ENCODE measurements at regions not wholly inside any gene's neighbourhood (a gene's known extent, or its start where the extent isn't known, plus 50 kb on each side); places are given as distances from the start of the nearest gene placed in this dataset.

DNA sequence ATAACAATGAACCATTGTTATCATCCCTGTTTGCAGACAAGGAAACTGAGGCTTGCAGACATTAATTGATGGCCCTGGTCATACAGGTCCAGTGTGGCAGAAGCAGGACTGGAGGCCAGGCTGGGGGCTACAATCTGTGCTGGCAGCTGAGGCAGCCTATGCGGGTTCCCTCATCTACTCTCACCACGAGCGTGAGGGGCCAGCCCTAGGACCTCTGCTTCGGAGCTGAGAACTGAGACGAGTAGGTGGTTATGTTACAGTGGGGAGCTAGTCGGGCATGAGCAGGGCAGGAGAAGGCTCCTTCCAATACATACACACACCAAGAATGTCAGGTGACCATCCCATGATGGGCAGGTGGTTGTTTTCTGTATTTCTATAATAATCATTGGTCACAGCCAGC, 82.2 kb upstream of the ASB18 start:
- TF ChIP-seq, protein P1, sequence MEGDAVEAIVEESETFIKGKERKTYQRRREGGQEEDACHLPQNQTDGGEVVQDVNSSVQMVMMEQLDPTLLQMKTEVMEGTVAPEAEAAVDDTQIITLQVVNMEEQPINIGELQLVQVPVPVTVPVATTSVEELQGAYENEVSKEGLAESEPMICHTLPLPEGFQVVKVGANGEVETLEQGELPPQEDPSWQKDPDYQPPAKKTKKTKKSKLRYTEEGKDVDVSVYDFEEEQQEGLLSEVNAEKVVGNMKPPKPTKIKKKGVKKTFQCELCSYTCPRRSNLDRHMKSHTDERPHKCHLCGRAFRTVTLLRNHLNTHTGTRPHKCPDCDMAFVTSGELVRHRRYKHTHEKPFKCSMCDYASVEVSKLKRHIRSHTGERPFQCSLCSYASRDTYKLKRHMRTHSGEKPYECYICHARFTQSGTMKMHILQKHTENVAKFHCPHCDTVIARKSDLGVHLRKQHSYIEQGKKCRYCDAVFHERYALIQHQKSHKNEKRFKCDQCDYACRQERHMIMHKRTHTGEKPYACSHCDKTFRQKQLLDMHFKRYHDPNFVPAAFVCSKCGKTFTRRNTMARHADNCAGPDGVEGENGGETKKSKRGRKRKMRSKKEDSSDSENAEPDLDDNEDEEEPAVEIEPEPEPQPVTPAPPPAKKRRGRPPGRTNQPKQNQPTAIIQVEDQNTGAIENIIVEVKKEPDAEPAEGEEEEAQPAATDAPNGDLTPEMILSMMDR (IDR thresholded peaks at IDR 0.05) = no peak
- TF ChIP-seq POLR2A (IDR thresholded peaks at IDR 0.05) (no peak), POLR2AphosphoS5 (IDR thresholded peaks at IDR 0.05) (no peak)
